Urinary bladder (tissue), 3 donors: ENCODE measurements at regions not wholly inside any gene's neighbourhood (a gene's known extent, or its start where the extent isn't known, plus 50 kb on each side); places are given as distances from the start of the nearest gene placed in this dataset.

Experiments used
- DNase-seq: peaks from one replicate; pipeline ENCODE4 v3.0.0-alpha.2; 2015; ENCODE audit errors: extremely low spot score
- H3K27ac ChIP-seq: one replicate; pipeline ENCODE4 v1.5.1; 2013; ENCODE audit warnings: low read depth, mild to moderate bottlenecking, moderate library complexity
- H3K36me3 ChIP-seq: one replicate; pipeline ENCODE4 v1.6.1; 2013; ENCODE audit warnings: mild to moderate bottlenecking, moderate library complexity; ENCODE audit not compliant: insufficient read depth
- H3K4me1 ChIP-seq: one replicate; pipeline ENCODE4 v1.6.1; 2013; ENCODE audit warnings: mild to moderate bottlenecking, moderate library complexity; ENCODE audit not compliant: insufficient read depth
- H3K4me3 ChIP-seq: one replicate; pipeline ENCODE4 v1.5.1; 2013; ENCODE audit warnings: low read depth, low read length
- WGBS: extraction: QIAGEN DNeasy Blood & Tissue Kit; methylation state at CpG from one replicate; pipeline ENCODE4 v1.1.7; 2013; 5-methylcytosine and 5-hydroxymethylcytosine counted together
- donor health status: healthy with polysubstance abuse.
- donor health status: healthy.

DNA sequence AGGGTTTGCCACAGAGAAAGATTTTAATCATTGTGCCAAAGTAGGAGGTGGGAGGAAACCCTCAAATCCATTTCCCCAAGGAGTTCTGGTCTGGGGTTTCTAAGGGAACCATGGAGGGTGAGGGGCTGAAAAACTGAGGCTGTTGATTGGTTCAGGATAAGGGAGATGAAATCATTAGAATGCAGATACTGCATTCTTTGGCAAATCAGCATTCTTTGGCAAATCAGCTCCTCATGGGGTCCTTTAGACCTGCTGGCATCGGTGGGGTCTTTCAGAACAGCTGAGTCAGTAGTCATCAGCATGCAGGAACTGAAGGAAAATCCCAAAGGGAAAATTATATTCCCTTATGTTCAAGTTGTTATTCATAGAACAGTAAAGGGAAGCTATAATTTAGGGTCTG is 585.5 kb downstream of the ISL1 start:
- WGBS, result 35% methylated on average over 1 of the region's 1 CpG

DNA sequence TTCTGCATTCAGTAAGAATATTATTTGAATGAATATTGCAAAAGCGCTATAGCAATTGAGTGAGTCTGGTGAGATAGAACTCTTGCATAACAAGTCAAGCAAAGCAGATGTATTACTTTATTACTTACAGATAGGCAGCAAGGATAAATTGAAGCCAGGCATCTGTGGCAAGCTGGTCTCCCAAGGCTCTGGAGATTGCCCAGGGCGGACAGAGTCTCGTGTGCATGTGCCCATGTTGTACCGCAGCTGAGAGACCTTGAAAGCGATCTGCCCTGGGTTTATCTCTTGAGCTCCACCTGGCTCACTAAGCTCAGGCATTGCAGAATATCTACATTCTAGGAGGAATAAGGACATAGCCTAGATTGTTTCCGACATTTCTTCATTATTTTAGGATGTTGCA is 591.6 kb downstream of the ISL1 start:
- no peaks in the 10 kb centered on the region for H3K4me1 ChIP-seq
- no peak for DNase-seq
- H3K36me3 ChIP-seq, result no peaks in the 10 kb centered on the region
- WGBS, result 92% methylated on average over 6 of the region's 6 CpGs
- no peak overlapping the region for H3K27ac ChIP-seq
- H3K4me3 ChIP-seq, result no peak overlapping the region

More for the DNA sequence above, 585.5 kb downstream of the ISL1 start:
- H3K27ac ChIP-seq, result no peak overlapping the region
- no peaks in the 10 kb centered on the region for H3K36me3 ChIP-seq
- H3K4me1 ChIP-seq, result no peaks in the 10 kb centered on the region
- no peak for DNase-seq
- no peak overlapping the region for H3K4me3 ChIP-seq

DNA sequence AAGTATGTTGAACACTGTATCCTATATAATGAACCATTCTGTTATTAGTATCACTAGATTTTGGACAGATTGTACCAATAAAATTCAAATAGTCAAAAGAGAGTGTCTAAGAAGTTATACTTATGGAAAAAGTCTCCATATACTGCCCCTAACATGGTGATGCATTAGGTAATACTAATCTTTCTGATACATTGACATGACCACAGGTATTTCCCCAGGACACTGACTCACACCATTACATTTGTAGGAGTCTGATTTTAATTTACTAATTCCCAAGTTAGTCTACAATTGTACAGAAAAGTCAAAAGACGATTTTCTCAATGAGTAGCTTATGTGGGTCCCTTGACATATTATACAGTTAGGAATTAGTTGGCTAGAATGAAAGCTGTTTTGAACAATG is 593.8 kb downstream of the ISL1 start:
- H3K4me1 ChIP-seq, result no peaks in the 10 kb centered on the region
- no peaks in the 10 kb centered on the region for H3K36me3 ChIP-seq
- no peak for DNase-seq
- no peak overlapping the region for H3K27ac ChIP-seq
- H3K4me3 ChIP-seq, result no peak overlapping the region
- 73% methylated on average over 1 of the region's 1 CpG for whole genome bisulfite sequencing

DNA sequence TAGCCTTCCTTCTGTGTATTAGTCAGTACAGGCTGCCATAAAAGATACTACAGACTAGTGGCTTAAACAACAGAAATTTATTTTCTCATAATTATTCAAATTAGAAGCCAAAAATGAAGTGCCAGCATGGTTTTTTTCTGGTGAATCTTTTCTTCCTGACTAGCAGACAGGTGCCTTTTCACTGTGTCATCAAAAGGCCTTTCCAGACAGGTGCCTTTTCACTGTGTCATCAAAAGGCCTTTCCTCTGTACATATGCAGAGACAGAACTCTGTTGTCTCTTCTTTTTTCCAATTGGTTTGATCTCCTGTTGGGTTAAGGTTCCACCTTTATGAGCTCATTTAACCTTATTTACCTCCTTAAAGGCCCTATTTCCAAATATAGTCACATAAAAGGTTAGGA is 599.9 kb downstream of the ISL1 start:
- no peaks in the 10 kb centered on the region for H3K36me3 ChIP-seq
- DNase-seq, result no peak
- H3K4me1 ChIP-seq, result no peaks in the 10 kb centered on the region
- H3K4me3 ChIP-seq, result no peak overlapping the region
- no peak overlapping the region for H3K27ac ChIP-seq

DNA sequence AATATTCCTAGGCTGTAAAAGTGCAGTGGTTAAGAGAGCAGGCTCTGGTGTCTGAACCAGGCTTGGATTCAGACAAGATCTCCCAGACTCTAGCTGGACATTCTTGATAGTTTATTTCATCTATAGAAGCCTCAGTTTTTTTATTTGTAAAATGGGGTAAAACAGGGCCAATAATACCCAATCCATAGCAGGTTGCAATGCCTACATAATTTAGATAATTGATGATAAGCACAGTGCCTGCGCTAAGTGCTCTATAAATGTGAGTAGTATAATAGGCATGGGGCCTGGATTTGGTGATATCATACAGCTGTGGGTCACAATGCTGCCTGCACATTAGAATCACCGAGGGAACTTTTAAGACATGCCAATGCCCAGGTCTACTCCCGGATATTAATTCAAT is 603.5 kb downstream of the ISL1 start:
- Histone ChIP-seq H3K36me3 (no peaks in the 10 kb centered on the region), H3K4me1 (no peaks in the 10 kb centered on the region), H3K27ac (no peak overlapping the region), H3K4me3 (no peak overlapping the region)
- WGBS, result 69% methylated on average over 3 of the region's 3 CpGs
- no peak for DNase-seq

DNA sequence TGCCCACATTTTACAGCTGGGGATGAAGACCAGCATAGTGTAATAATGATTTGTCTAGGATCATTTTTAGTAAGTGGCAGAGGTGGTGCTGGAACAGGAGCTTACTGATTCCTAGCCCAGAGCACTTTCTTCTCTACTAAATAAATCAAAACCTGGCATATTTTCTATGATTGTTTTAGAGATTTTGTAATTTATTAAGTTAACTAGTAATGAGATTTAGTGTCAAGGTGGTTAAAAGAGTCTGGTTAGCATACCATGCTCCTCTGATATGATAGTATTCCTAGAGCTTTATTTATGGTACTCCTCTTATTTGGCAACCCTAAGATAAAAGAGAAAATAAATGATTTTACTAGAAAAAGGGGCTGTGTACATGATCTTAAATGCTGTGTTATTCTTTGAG is 604.0 kb downstream of the ISL1 start:
- Histone ChIP-seq H3K27ac (no peak overlapping the region), H3K36me3 (no peaks in the 10 kb centered on the region)
- no peak for DNase-seq

DNA sequence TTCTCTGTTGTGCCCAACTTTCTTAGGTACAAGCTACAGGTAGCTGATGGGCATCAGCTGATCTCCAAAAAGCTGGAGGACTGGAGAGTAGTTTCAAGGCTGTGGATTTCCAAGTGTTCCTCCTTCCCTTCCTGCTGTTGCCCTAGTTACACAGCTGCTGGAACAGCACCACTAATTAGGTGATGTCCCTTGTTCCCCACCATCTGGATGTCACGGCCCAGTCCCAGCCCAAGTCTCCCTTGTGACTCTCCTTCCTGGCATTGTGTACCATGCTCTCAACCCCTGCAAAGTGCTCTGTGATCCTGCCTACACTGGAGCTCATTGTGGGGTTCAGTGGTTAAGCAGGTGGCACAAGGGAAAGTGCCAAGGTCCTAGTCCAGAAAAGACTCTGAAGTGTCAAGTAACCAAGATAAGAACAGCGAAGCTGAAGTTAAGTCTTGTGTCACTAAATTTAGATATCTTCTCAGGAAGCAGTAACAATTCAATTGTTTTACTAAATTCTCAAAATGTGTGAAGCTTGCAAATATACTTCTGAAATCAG is 604.5 kb downstream of the ISL1 start:
- Histone ChIP-seq H3K27ac (no peak overlapping the region), H3K4me1 (no peaks in the 10 kb centered on the region), H3K4me3 (no peak overlapping the region), H3K36me3 (no peaks in the 10 kb centered on the region)
- DNase-seq, result no peak
- WGBS, result 60% methylated on average over 2 of the region's 2 CpGs

More for the DNA sequence above, 604.0 kb downstream of the ISL1 start:
- H3K4me1 ChIP-seq, result no peaks in the 10 kb centered on the region
- no peak overlapping the region for H3K4me3 ChIP-seq

DNA sequence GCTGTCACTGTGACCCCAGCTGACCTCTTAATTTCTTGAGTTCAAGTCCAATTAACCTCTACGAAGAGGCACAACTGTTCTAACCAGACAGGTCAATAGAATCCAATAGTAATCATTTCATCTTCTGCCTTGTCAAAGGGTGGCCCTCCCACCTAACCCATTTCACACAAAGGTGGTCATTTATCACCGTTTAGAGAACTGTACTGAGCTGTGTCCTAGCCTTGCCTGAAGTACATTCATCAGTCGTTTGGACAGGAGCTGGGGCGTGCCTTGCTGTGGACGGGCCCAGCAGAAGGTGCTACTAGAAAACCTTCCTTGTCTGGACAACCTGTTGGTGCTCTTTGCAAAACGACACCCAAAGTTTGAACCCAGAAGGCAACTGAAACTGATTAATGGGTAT is 605.4 kb downstream of the ISL1 start:
- H3K4me3 ChIP-seq, result no peak overlapping the region
- H3K27ac ChIP-seq, result no peak overlapping the region
- H3K4me1 ChIP-seq, result no peaks in the 10 kb centered on the region
- no peak for DNase-seq
- 58% methylated on average over 6 of the region's 6 CpGs for WGBS
- H3K36me3 ChIP-seq, result no peaks in the 10 kb centered on the region

DNA sequence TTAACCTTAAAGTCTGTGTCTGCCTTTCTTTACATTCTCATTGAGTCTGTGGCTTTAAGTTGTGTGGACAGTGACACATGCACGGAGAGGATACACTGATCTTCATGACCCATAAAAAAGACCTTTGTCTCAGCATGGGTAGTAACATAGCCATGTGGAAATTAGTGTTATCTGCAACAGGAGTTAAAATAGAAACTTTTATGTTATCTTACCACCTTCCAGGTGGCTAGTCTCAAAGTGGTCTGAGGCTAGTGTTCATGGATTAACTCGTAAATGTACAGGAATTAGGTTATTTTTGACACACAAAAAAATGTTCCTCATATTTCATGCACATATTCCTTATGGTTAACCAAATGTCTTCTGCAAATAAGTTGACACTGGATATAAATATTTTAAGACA is 607.0 kb downstream of the ISL1 start:
- no peak for DNase-seq
- H3K27ac ChIP-seq, result no peak overlapping the region
- no peaks in the 10 kb centered on the region for H3K4me1 ChIP-seq
- no peak overlapping the region for H3K4me3 ChIP-seq
- H3K36me3 ChIP-seq, result no peaks in the 10 kb centered on the region
- WGBS, result 35% methylated on average over 2 of the region's 2 CpGs

DNA sequence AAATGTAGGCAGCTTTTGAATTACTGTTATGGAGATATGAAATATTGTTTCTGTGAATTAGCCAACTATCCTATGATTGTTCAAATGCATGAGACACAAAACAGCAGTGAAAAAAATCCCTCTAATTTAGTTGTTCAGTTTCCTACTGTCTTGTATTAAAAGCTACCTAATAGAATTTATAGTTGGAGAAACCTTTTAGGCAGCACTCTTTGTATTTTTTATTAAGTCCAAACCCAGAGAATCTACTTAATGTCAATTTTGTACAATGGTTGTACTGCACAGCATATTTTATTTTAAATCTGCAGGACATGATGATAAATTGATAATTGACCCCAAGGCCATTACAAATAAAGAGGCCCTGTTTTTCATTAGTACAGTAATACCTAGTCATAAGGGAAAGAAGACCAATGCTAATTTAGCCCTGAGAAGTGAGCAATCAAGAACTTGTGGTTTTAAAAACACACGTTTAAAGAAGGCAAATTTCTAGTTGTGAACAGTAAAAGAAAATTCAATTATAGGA is 607.5 kb downstream of the ISL1 start:
- WGBS, result 36% methylated on average over 1 of the region's 1 CpG
- no peak for DNase-seq

DNA sequence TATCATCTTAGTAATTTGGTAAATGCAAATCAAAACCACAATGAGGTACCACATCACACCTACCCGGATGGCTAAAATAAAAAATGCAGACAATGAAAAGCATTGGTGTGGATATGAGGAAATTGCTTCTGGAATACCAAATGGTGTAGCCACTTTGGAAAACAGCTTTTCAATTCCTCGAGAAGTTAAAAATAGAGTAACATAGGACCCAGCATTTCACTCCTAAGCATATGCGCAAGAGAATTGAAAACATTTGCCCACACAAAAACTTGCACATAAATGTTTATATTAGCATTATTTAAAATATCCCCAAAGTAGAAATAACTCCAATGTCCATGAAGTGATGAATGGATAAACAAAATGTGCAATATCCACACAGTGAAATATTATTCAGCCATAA is 608.7 kb downstream of the ISL1 start:
- H3K4me3 ChIP-seq, result no peak overlapping the region
- 91% methylated on average over 3 of the region's 3 CpGs for WGBS
- no peak overlapping the region for H3K27ac ChIP-seq
- no peak for DNase-seq
- no peaks in the 10 kb centered on the region for H3K36me3 ChIP-seq
- no peaks in the 10 kb centered on the region for H3K4me1 ChIP-seq

More for the DNA sequence above, 607.5 kb downstream of the ISL1 start:
- Histone ChIP-seq H3K36me3 (no peaks in the 10 kb centered on the region), H3K27ac (no peak overlapping the region), H3K4me3 (no peak overlapping the region), H3K4me1 (no peaks in the 10 kb centered on the region)

DNA sequence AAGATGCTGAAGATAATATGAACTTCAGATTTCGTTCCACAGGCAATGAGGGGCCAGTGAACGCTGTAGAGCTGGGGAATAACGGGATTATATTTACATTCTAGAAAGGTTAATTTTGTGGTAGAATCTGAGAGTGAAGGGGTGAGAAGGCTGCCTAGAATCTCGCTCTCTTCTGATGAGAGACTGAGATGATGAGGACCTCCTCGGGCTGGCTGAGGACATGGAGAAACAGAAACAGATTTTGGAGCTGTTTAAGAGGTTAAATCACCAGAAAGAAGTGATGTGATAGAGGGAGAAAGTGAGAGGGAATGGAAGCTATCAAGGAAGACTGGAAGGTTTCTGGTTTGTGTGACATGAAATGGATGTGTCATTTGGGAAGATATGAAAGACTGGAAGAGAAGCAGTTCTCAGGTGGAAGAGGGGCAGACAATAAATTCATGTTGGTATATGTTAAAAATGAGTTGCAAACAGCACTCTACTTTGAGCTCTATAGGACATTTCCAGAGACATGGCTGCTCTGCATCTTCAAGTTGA is 612.6 kb downstream of the ISL1 start:
- DNase-seq, result no peak
- H3K36me3 ChIP-seq, result no peaks in the 10 kb centered on the region
- no peak overlapping the region for H3K4me3 ChIP-seq
- 93% methylated on average over 5 of the region's 5 CpGs for WGBS
- H3K27ac ChIP-seq, result no peak overlapping the region
- H3K4me1 ChIP-seq, result no peaks in the 10 kb centered on the region

DNA sequence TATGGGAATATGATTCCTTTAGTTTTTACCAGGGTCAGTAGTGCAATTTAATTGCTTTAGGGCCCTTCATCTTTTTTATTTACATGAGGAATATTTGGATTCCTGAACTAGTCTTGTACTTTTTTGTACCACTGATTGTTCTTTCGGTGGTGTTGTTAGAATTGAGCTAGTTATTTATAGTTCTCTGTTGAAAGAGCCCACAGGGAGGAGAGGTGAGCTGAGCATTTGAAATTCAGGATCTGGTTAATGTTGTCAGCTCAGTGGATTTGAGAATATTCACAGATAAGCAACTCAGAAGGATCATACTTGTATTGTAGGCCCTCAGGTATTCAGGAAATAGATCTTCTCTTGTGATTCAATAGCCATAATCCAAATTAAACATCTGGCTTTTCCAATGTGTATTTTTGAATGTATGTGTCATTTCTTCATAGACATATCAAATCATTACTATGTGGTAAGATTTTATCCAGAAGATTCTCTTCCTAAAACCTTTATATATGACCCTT is 613.2 kb downstream of the ISL1 start:
- Histone ChIP-seq H3K36me3 (no peaks in the 10 kb centered on the region), H3K4me3 (no peak overlapping the region), H3K4me1 (no peaks in the 10 kb centered on the region), H3K27ac (no peak overlapping the region)
- no peak for DNase-seq
- WGBS, result 23% methylated on average over 1 of the region's 1 CpG

DNA sequence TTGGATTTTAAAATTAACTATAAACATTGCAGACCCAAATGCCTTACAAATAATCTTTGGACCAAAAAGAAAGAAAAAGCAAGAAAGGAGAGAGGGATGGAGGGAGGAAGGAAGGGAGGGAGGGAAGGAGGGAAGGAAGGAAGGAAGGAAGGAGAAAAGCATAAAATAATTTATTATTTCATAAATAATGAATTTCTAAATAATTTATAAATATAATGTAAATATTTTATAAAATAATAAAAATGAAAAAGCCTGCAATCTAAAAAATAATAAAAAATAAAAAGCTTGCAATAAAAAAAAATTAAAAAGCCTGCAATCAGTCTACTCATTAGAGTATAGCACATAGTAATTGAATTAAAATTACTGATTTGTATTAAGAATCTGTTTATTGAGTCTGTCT is 614.3 kb downstream of the ISL1 start:
- Histone ChIP-seq H3K4me1 (no peaks in the 10 kb centered on the region), H3K27ac (no peak overlapping the region), H3K4me3 (no peak overlapping the region), H3K36me3 (no peaks in the 10 kb centered on the region)
- DNase-seq, result no peak

DNA sequence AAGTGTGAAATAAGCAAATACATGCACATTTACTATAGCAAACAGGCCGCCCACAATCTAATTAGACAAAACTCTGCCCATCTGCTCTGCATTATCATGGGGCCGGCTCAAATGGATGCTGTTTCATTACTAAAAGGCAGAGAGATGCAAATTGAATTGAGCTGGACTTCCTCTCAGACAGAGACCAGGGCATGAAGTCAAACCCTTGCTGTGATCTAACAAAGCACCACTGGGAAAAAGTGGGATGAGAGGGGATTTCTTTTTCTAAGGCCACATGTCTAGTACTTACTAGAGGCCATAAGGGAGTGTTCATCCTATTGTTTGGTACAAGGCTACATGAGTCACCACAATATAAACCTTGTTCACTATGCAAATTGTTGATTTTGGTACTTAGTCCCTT is 614.7 kb downstream of the ISL1 start:
- DNase-seq, result no peak
- no peaks in the 10 kb centered on the region for H3K4me1 ChIP-seq
- H3K36me3 ChIP-seq, result no peaks in the 10 kb centered on the region
- 72% methylated on average over 2 of the region's 2 CpGs for WGBS
- no peak overlapping the region for H3K4me3 ChIP-seq
- H3K27ac ChIP-seq, result no peak overlapping the region
